Neural crest cell (in vitro differentiated cells): ENCODE measurements at regions not wholly inside any gene's neighbourhood (a gene's known extent, or its start where the extent isn't known, plus 50 kb on each side); places are given as distances from the start of the nearest gene placed in this dataset.

Experiments used
- DNase-seq: peaks from one replicate; pipeline ENCODE4 v3.0.0; 2021; ENCODE audit warnings: low read depth, mixed read lengths, low spot score
- H3K27ac Mint-ChIP-seq: one replicate; pipeline ENCODE4 v1.8.0; 2021; ENCODE audit warnings: mild to moderate bottlenecking, mixed read lengths; ENCODE audit not compliant: unreplicated experiment
- H3K27me3 Mint-ChIP-seq: 2 replicates; pipeline ENCODE4 v1.8.0; 2021; ENCODE audit warnings: low read depth, mild to moderate bottlenecking, mixed read lengths
- H3K36me3 Mint-ChIP-seq: 2 replicates; pipeline ENCODE4 v1.8.0; 2021; ENCODE audit warnings: low read depth, mild to moderate bottlenecking, mixed read lengths
- H3K4me1 Mint-ChIP-seq: 2 replicates; pipeline ENCODE4 v1.8.0; 2021; ENCODE audit warnings: mixed read lengths
- H3K4me3 Mint-ChIP-seq: one replicate; pipeline ENCODE4 v1.8.0; 2021; ENCODE audit warnings: mild to moderate bottlenecking, mixed read lengths
- H3K9me3 Mint-ChIP-seq: 2 replicates; pipeline ENCODE4 v1.8.0; 2021; ENCODE audit warnings: mixed read lengths
- CTCF ChIP-seq: fragments of 200-600 bp; sonication (generic); conservative IDR thresholded peaks from 2 replicates; pipeline ENCODE4 v1.5.0; 2021; ENCODE audit warnings: antibody characterized with exemption, mild to moderate bottlenecking

- peaks cover 8% of the 10 kb centered on the region for H3K36me3 Mint-ChIP-seq
- peaks cover 30% of the 10 kb centered on the region for H3K4me1 Mint-ChIP-seq
- H3K27ac Mint-ChIP-seq, result peak overlapping the region; percentile 88
- H3K9me3 Mint-ChIP-seq, result no peaks in the 10 kb centered on the region
- H3K27me3 Mint-ChIP-seq, result no peaks in the 10 kb centered on the region
- no peak for TF ChIP-seq CTCF
- H3K4me3 Mint-ChIP-seq, result no peak overlapping the region
- no peak for DNase-seq
These were observed 110.7 kb upstream of the IL12A start for GRCh38 chr3:159877924-159878323.

- H3K4me3 Mint-ChIP-seq, result no peak overlapping the region
- peaks cover 8% of the 10 kb centered on the region for H3K36me3 Mint-ChIP-seq
- peaks cover 37% of the 10 kb centered on the region for H3K4me1 Mint-ChIP-seq
- TF ChIP-seq CTCF, result no peak
- DNase-seq, result no peak
- no peaks in the 10 kb centered on the region for H3K27me3 Mint-ChIP-seq
- no peak overlapping the region for H3K27ac Mint-ChIP-seq
- H3K9me3 Mint-ChIP-seq, result no peaks in the 10 kb centered on the region
These were observed 109.5 kb upstream of the IL12A start for GRCh38 chr3:159879146-159879545.

- H3K4me1 Mint-ChIP-seq, result peaks cover 35% of the 10 kb centered on the region
- peaks cover 8% of the 10 kb centered on the region for H3K36me3 Mint-ChIP-seq
- TF ChIP-seq CTCF, result no peak
- no peak for DNase-seq
- no peaks in the 10 kb centered on the region for H3K9me3 Mint-ChIP-seq
- peak overlapping the region; percentile 3 for H3K27ac Mint-ChIP-seq
- H3K4me3 Mint-ChIP-seq, result no peak overlapping the region
- H3K27me3 Mint-ChIP-seq, result no peaks in the 10 kb centered on the region
These were observed 109.0 kb upstream of the IL12A start for GRCh38 chr3:159879598-159879997.

GRCh38 chr3:159881208-159881607 lies 107.4 kb upstream of the IL12A start:
- no peak overlapping the region for H3K4me3 Mint-ChIP-seq
- no peaks in the 10 kb centered on the region for H3K27me3 Mint-ChIP-seq
- DNase-seq, result no peak
- H3K9me3 Mint-ChIP-seq, result no peaks in the 10 kb centered on the region
- no peak overlapping the region for H3K27ac Mint-ChIP-seq
- peaks cover 10% of the 10 kb centered on the region for H3K36me3 Mint-ChIP-seq
- TF ChIP-seq CTCF, result no peak
- peaks cover 49% of the 10 kb centered on the region for H3K4me1 Mint-ChIP-seq

- no peak overlapping the region for H3K4me3 Mint-ChIP-seq
These were observed 106.8 kb upstream of the IL12A start for GRCh38 chr3:159881828-159882309.

More at GRCh38 chr3:159881828-159882309, 106.8 kb upstream of the IL12A start:
- Mint-ChIP-seq H3K9me3 (no peaks in the 10 kb centered on the region), H3K27me3 (no peaks in the 10 kb centered on the region), H3K36me3 (peaks cover 14% of the 10 kb centered on the region), H3K27ac (peak overlapping the region; percentile 91), H3K4me1 (peaks cover 49% of the 10 kb centered on the region)
- no peak for TF ChIP-seq CTCF
- no peak for DNase-seq
